Osteocyte (in vitro differentiated cells): ENCODE measurements at regions not wholly inside any gene's neighbourhood (a gene's known extent, or its start where the extent isn't known, plus 50 kb on each side); places are given as distances from the start of the nearest gene placed in this dataset.

Experiments used
- DNase-seq: peaks from one replicate; pipeline ENCODE4 v3.0.0; 2021; ENCODE audit warnings: mixed read lengths; ENCODE audit not compliant: unreplicated experiment; ENCODE audit errors: extremely low spot score
- H3K27ac Mint-ChIP-seq: one replicate; pipeline ENCODE4 v1.8.0; 2021; ENCODE audit warnings: mild to moderate bottlenecking, mixed read lengths; ENCODE audit not compliant: unreplicated experiment
- H3K27me3 Mint-ChIP-seq: one replicate; pipeline ENCODE4 v1.8.0; 2021; ENCODE audit warnings: mixed read lengths; ENCODE audit not compliant: unreplicated experiment
- H3K36me3 Mint-ChIP-seq: one replicate; pipeline ENCODE4 v1.8.0; 2021; ENCODE audit warnings: mixed read lengths; ENCODE audit not compliant: unreplicated experiment
- H3K4me1 Mint-ChIP-seq: one replicate; pipeline ENCODE4 v1.8.0; 2021; ENCODE audit warnings: mixed read lengths; ENCODE audit not compliant: unreplicated experiment
- H3K4me3 Mint-ChIP-seq: one replicate; pipeline ENCODE4 v1.8.0; 2021; ENCODE audit warnings: mild to moderate bottlenecking, moderate library complexity, mixed read lengths; ENCODE audit not compliant: unreplicated experiment
- H3K9me3 Mint-ChIP-seq: one replicate; pipeline ENCODE4 v1.8.0; 2021; ENCODE audit warnings: mixed read lengths; ENCODE audit not compliant: unreplicated experiment
- TF ChIP-seq, protein P1 (sequence below): fragments of 200-600 bp; sonication (generic); IDR thresholded peaks from 2 replicates; pipeline ENCODE4 v1.5.0; 2021; ENCODE audit warnings: antibody characterized with exemption, mild to moderate bottlenecking, moderate library complexity

DNA sequence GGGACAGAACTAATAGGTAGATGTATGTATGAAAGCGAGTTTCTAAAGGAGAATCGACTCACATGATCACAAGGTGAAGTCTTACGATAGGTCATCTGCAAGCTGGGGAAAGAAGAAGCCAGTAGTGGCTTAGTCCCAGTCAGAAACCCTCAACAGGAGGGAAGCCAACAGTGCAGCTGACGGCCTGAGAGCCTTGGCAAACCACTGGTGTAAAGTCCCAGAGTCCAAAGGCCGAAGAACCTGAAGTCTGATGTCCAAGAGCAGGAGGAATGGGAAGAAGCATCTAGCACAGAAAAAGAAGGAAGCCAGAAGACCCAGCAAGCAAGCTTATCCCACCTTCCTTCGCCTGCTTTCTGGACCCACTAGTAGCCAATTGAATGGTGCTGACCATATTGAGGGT, 507.6 kb upstream of the ARGLU1 start:
- Mint-ChIP-seq H3K27me3 (peaks cover 4% of the 10 kb centered on the region), H3K9me3 (no peaks in the 10 kb centered on the region), H3K27ac (no peak overlapping the region)

DNA sequence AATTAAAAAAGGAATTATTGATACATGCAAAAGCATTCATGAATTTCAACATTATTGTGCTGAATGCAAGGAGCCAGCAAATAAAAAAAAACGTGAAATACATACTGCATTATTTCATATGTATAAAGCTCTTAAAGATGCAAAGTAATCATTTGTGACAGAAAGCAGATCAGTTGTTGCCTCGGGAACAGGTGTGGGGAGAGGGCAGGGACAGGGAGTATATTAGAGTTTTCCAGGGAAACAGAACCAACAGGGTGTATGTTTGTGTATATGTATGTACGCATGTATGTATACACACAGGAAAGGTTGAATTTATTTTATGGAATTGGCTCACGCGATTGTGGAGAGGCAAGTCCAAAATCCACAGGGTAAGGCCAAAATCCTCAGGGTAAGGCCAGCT, 502.9 kb upstream of the ARGLU1 start:
- peaks cover 5% of the 10 kb centered on the region for H3K27me3 Mint-ChIP-seq
- H3K4me1 Mint-ChIP-seq, result no peaks in the 10 kb centered on the region
- no peaks in the 10 kb centered on the region for H3K36me3 Mint-ChIP-seq
- H3K9me3 Mint-ChIP-seq, result no peaks in the 10 kb centered on the region
- H3K4me3 Mint-ChIP-seq, result no peak overlapping the region
- TF ChIP-seq, protein P1, sequence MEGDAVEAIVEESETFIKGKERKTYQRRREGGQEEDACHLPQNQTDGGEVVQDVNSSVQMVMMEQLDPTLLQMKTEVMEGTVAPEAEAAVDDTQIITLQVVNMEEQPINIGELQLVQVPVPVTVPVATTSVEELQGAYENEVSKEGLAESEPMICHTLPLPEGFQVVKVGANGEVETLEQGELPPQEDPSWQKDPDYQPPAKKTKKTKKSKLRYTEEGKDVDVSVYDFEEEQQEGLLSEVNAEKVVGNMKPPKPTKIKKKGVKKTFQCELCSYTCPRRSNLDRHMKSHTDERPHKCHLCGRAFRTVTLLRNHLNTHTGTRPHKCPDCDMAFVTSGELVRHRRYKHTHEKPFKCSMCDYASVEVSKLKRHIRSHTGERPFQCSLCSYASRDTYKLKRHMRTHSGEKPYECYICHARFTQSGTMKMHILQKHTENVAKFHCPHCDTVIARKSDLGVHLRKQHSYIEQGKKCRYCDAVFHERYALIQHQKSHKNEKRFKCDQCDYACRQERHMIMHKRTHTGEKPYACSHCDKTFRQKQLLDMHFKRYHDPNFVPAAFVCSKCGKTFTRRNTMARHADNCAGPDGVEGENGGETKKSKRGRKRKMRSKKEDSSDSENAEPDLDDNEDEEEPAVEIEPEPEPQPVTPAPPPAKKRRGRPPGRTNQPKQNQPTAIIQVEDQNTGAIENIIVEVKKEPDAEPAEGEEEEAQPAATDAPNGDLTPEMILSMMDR, result no peak
- no peak for DNase-seq
- no peak overlapping the region for H3K27ac Mint-ChIP-seq

More for the DNA sequence above, 507.6 kb upstream of the ARGLU1 start:
- no peak for DNase-seq
- no peaks in the 10 kb centered on the region for H3K36me3 Mint-ChIP-seq
- TF ChIP-seq, protein P1, result no peak
- no peak overlapping the region for H3K4me3 Mint-ChIP-seq
- peaks cover 12% of the 10 kb centered on the region for H3K4me1 Mint-ChIP-seq

- Mint-ChIP-seq H3K9me3 (no peaks in the 10 kb centered on the region), H3K27ac (no peak overlapping the region), H3K27me3 (peaks cover 5% of the 10 kb centered on the region), H3K4me3 (no peak overlapping the region), H3K36me3 (no peaks in the 10 kb centered on the region), H3K4me1 (no peaks in the 10 kb centered on the region)
- no peak for DNase-seq
- TF ChIP-seq, protein P1, result no peak
Measured at GRCh38 chr13:107069108-107069776, 501.3 kb upstream of the ARGLU1 start.

- Mint-ChIP-seq H3K9me3 (no peaks in the 10 kb centered on the region), H3K4me1 (no peaks in the 10 kb centered on the region)
Measured at GRCh38 chr13:107067381-107067780, 499.4 kb upstream of the ARGLU1 start.

DNA sequence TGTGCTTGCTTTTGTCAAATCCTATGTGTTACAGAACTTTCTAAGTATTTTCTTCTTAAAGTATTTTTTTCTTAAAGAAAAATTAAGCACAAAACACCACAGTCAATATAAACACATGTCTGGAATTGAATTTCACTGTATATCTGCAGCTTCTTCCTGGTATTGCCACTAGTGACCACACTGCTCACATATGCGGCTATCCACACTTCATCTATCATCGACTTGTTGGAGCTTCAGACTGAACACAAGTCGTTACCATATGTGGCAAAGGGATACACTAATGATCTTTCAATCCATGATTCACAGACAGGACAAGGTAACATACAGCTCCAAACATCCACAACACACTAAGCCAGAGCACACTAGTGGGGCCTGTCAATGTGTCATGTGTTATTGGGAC, 498.4 kb upstream of the ARGLU1 start:
- no peaks in the 10 kb centered on the region for H3K9me3 Mint-ChIP-seq
- no peaks in the 10 kb centered on the region for H3K4me1 Mint-ChIP-seq
- TF ChIP-seq, protein P1, result no peak
- no peak for DNase-seq
- H3K36me3 Mint-ChIP-seq, result no peaks in the 10 kb centered on the region
- no peak overlapping the region for H3K27ac Mint-ChIP-seq
- peaks cover 3% of the 10 kb centered on the region for H3K27me3 Mint-ChIP-seq
- H3K4me3 Mint-ChIP-seq, result no peak overlapping the region

More at GRCh38 chr13:107067381-107067780, 499.4 kb upstream of the ARGLU1 start:
- Mint-ChIP-seq H3K27me3 (peaks cover 3% of the 10 kb centered on the region), H3K36me3 (no peaks in the 10 kb centered on the region), H3K27ac (no peak overlapping the region), H3K4me3 (no peak overlapping the region)
- DNase-seq, result no peak
- TF ChIP-seq, protein P1, result no peak
